HCT116 (cell line): ENCODE measurements at regions not wholly inside any gene's neighbourhood (a gene's known extent, or its start where the extent isn't known, plus 50 kb on each side); places are given as distances from the start of the nearest gene placed in this dataset.

Experiments
- ATAC-seq: fragments of 200-7000 bp; cut with Tn5 transposase; 2 replicates; pipeline ENCODE4 v1.9.1; 2020; ENCODE audit warnings: mild to moderate bottlenecking, moderate library complexity
- BruUV-seq: library from RNA; stranded (reverse); fragments of 400-500 nt; replicated peaks from 2 replicates; lab custom pipeline; 2021; lab: Mats Ljungman, UMichigan
- CTCF ChIA-PET: fragments of 300-600 bp; sonication (Branson Sonifier 250); formaldehyde crosslinking; loops from one replicate; lab custom pipeline; 2021; ENCODE audit warnings: antibody characterized with exemption; lab: Charles Lee
- POLR2A ChIA-PET: fragments of 300-600, 350-600 bp; sonication (Branson Sonifier 250); formaldehyde crosslinking; loops from one replicate; lab custom pipeline; 2021; ENCODE audit warnings: antibody characterized with exemption; lab: Charles Lee
- RAD21 ChIA-PET, 2 experiments: fragments of 300-600 bp; sonication (Branson Sonifier 250); formaldehyde crosslinking; loops; one replicate each; lab custom pipeline; 2023; ENCODE audit warnings: low total read pairs in 2 of 2; ENCODE audit not compliant: uncharacterized antibody in 2 of 2, unreplicated experiment in 2 of 2, low non-redundant PET in 1 of 2; lab: Charles Lee
- DNase-seq: peaks from one replicate; pipeline ENCODE4 v3.0.0-alpha.2; 2010; ENCODE audit warnings: low read depth, low spot score
- H2AFZ ChIP-seq: fragments of 200-600 bp; shearing (Covaris generic), sonication (generic); 2 replicates; pipeline ENCODE4 v1.6.1; 2017; ENCODE audit warnings: low read depth, mixed run types, mixed read lengths, antibody characterized with exemption, low read length; ENCODE audit not compliant: poor library complexity, severe bottlenecking
- H3K27ac ChIP-seq: 2 replicates; pipeline ENCODE4 v1.5.1; 2012; ENCODE audit warnings: low read depth, low read length
- H3K27me3 ChIP-seq: fragments of 200-600 bp; sonication (generic); 2 replicates; pipeline ENCODE4 v1.6.1; 2016; ENCODE audit warnings: mixed run types, low read length, mixed read lengths; ENCODE audit not compliant: insufficient read depth
- H3K36me3 ChIP-seq, 2 experiments: fragments of 200-500 bp in 1 of 2; fragments of 200-600 bp in 1 of 2; sonication (Bioruptor generic) in 1 of 2; sonication (generic) in 1 of 2; 2 replicates each; pipeline versions ENCODE4 v1.5.1 to v1.6.1; 2014 to 2016; ENCODE audit warnings: low read length in 2 of 2, inconsistent platforms in 1 of 2, mixed read lengths in 1 of 2, mixed run types in 1 of 2; ENCODE audit not compliant: insufficient read depth in 2 of 2, control insufficient read depth in 1 of 2
- H3K4me1 ChIP-seq, 2 experiments: fragments of 200-600 bp in 1 of 2; sonication (generic) in 1 of 2; 2 replicates each; pipeline versions ENCODE4 v1.5.1 to v1.6.1; 2012 to 2017; ENCODE audit warnings: low read length in 2 of 2, inconsistent platforms in 1 of 2, mild to moderate bottlenecking in 1 of 2, mixed read lengths in 1 of 2, mixed run types in 1 of 2, moderate library complexity in 1 of 2; ENCODE audit not compliant: insufficient read depth in 2 of 2, control insufficient read depth in 1 of 2
- H3K4me2 ChIP-seq: fragments of 200-600 bp; sonication (generic); 2 replicates; pipeline ENCODE4 v1.6.1; 2017; ENCODE audit warnings: mixed run types, low read length, mixed read lengths
- H3K4me3 ChIP-seq, 2 experiments: fragments of 200-600 bp in 1 of 2; sonication (generic) in 1 of 2; replicated peaks in 1 of 2; 2 replicates each; pipeline ENCODE4 v1.5.1; 2011 to 2016; ENCODE audit warnings: low read length in 2 of 2, control low read depth in 1 of 2, low read depth in 1 of 2, mild to moderate bottlenecking in 1 of 2, mixed read lengths in 1 of 2, mixed run types in 1 of 2
- H3K79me2 ChIP-seq: fragments of 200-600 bp; sonication (generic); 2 replicates; pipeline ENCODE4 v1.6.1; 2017; ENCODE audit warnings: mild to moderate bottlenecking, mixed run types, low read length, moderate library complexity, mixed read lengths; ENCODE audit not compliant: insufficient read depth
- H3K9ac ChIP-seq: fragments of 200-600 bp; sonication (generic); 2 replicates; pipeline ENCODE4 v1.6.1; 2016; ENCODE audit warnings: low read length, mixed read lengths
- H3K9me2 ChIP-seq: fragments of 200-600 bp; sonication (generic), shearing (Covaris generic); 2 replicates; pipeline ENCODE4 v1.6.1; 2017; ENCODE audit warnings: mixed run types, mild to moderate bottlenecking, moderate library complexity; ENCODE audit not compliant: insufficient read depth
- H3K9me3 ChIP-seq, 2 experiments: fragments of 200-500 bp in 1 of 2; fragments of 200-600 bp in 1 of 2; sonication (Bioruptor generic) in 1 of 2; sonication (generic) in 1 of 2; 2 replicates each; pipeline ENCODE4 v1.6.1; 2014 to 2017; ENCODE audit warnings: low read length in 2 of 2, mixed read lengths in 2 of 2, inconsistent platforms in 1 of 2, low read depth in 1 of 2, mild to moderate bottlenecking in 1 of 2, mixed run types in 1 of 2, moderate library complexity in 1 of 2; ENCODE audit not compliant: control insufficient read depth in 1 of 2, insufficient read depth in 1 of 2
- H4K20me1 ChIP-seq: fragments of 200-600 bp; sonication (generic), shearing (Covaris generic); 2 replicates; pipeline ENCODE4 v1.6.1; 2017; ENCODE audit warnings: mixed run types, mild to moderate bottlenecking, moderate library complexity; ENCODE audit not compliant: insufficient read depth
- ATF3 ChIP-seq: IDR thresholded peaks from 2 replicates; pipeline ENCODE4 v1.6.1; 2012
- CBX3 ChIP-seq: IDR thresholded peaks from 2 replicates; pipeline ENCODE4 v1.6.1; 2012; ENCODE audit warnings: low read depth
- CEBPB ChIP-seq: IDR thresholded peaks from 2 replicates; pipeline ENCODE4 v1.6.1; 2012; ENCODE audit warnings: low read depth
- EGR1 ChIP-seq: IDR thresholded peaks from 2 replicates; pipeline ENCODE4 v1.6.1; 2012; ENCODE audit warnings: low read depth
- FOSL1 ChIP-seq: IDR thresholded peaks from 2 replicates; pipeline ENCODE4 v1.6.1; 2012; ENCODE audit warnings: low read depth
- RAD21 ChIP-seq: IDR thresholded peaks from 2 replicates; pipeline ENCODE4 v1.6.1; 2012; ENCODE audit warnings: low read depth, mild to moderate bottlenecking
- SP1 ChIP-seq: IDR thresholded peaks from 2 replicates; pipeline ENCODE4 v1.6.1; 2012; ENCODE audit warnings: low read depth
- TCF7L2 ChIP-seq: IDR thresholded peaks from 2 replicates; pipeline ENCODE4 v1.7.0; 2011; ENCODE audit warnings: borderline replicate concordance, inconsistent platforms; ENCODE audit not compliant: insufficient read depth, insufficient read length; ENCODE audit errors: extremely low read depth
- ZBTB33 ChIP-seq: IDR thresholded peaks from 2 replicates; pipeline ENCODE4 v1.6.1; 2011; ENCODE audit warnings: mild to moderate bottlenecking, low read length, moderate library complexity; ENCODE audit not compliant: insufficient replicate concordance; ENCODE audit errors: extremely low read depth
- ZFX ChIP-seq: fragments of 450-650 bp; IDR thresholded peaks from 2 replicates; pipeline ENCODE4 v1.6.1; 2017
- intact Hi-C: fragments of 100-400 bp; cut with micrococcal nuclease; formaldehyde crosslinking; loops from 2 replicates; pipeline ENCODE4 v1.10.0; 2022
- TF ChIP-seq, protein P1 (sequence below), 3 experiments: fragments of 200-600 bp in 1 of 3; sonication (generic) in 1 of 3; IDR thresholded peaks in 2 of 3; conservative IDR thresholded peaks in 1 of 3; 2 replicates each; pipeline ENCODE4 v1.5.1; 2012 to 2017; ENCODE audit warnings: low read depth in 2 of 3, low read length in 2 of 3, antibody characterized with exemption in 1 of 3, borderline replicate concordance in 1 of 3, control low read depth in 1 of 3, mild to moderate bottlenecking in 1 of 3, mixed read lengths in 1 of 3, mixed run types in 1 of 3, moderate library complexity in 1 of 3; ENCODE audit not compliant: insufficient read depth in 1 of 3
- TF ChIP-seq, protein P2 (sequence below): IDR thresholded peaks from 2 replicates; pipeline ENCODE4 v1.6.1; 2012
- TF ChIP-seq, protein P3 (sequence below): IDR thresholded peaks from 2 replicates; pipeline ENCODE4 v1.6.1; 2012; ENCODE audit warnings: low read depth

GRCh38 chr9:13026956-13027355, 252.1 kb downstream of the LURAP1L start:
- Histone ChIP-seq H3K9ac (no peak overlapping the region), H4K20me1 (no peaks in the 10 kb centered on the region), H2AFZ (no peak overlapping the region), H3K36me3 (no peaks in the 10 kb centered on the region), H3K4me2 (no peak overlapping the region), H3K9me2 (no peaks in the 10 kb centered on the region), H3K9me3 (no peaks in the 10 kb centered on the region), H3K4me3 (no peak overlapping the region), H3K79me2 (no peaks in the 10 kb centered on the region), H3K4me1 (no peaks in the 10 kb centered on the region), H3K27me3 (peaks cover 13% of the 10 kb centered on the region), H3K27ac (no peak overlapping the region)
- intact Hi-C loops: no loop called here
- RAD21 ChIA-PET: no interaction called here
- POLR2A ChIA-PET: no interaction called here
- no peak for DNase-seq
- no peak for TF ChIP-seq TCF7L2
- TF ChIP-seq FOSL1: no peak
- no peak for TF ChIP-seq CBX3
- no peak for TF ChIP-seq ZFX
- TF ChIP-seq, protein P1, sequence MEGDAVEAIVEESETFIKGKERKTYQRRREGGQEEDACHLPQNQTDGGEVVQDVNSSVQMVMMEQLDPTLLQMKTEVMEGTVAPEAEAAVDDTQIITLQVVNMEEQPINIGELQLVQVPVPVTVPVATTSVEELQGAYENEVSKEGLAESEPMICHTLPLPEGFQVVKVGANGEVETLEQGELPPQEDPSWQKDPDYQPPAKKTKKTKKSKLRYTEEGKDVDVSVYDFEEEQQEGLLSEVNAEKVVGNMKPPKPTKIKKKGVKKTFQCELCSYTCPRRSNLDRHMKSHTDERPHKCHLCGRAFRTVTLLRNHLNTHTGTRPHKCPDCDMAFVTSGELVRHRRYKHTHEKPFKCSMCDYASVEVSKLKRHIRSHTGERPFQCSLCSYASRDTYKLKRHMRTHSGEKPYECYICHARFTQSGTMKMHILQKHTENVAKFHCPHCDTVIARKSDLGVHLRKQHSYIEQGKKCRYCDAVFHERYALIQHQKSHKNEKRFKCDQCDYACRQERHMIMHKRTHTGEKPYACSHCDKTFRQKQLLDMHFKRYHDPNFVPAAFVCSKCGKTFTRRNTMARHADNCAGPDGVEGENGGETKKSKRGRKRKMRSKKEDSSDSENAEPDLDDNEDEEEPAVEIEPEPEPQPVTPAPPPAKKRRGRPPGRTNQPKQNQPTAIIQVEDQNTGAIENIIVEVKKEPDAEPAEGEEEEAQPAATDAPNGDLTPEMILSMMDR (IDR thresholded peaks at IDR 0.05 in 2 of 3, conservative IDR thresholded peaks at IDR 0.05 in 1 of 3; ENCODE audit: borderline replicate concordance in 1 of 3, insufficient read depth in 1 of 3, low read depth in 2 of 3, low read length in 2 of 3): no peak
- TF ChIP-seq ATF3: no peak
- TF ChIP-seq, protein P2, sequence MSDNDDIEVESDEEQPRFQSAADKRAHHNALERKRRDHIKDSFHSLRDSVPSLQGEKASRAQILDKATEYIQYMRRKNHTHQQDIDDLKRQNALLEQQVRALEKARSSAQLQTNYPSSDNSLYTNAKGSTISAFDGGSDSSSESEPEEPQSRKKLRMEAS: no peak
- no TSS peak for BruUV-seq
- CTCF ChIA-PET: no interaction called here
- no peak for ATAC-seq

DNA sequence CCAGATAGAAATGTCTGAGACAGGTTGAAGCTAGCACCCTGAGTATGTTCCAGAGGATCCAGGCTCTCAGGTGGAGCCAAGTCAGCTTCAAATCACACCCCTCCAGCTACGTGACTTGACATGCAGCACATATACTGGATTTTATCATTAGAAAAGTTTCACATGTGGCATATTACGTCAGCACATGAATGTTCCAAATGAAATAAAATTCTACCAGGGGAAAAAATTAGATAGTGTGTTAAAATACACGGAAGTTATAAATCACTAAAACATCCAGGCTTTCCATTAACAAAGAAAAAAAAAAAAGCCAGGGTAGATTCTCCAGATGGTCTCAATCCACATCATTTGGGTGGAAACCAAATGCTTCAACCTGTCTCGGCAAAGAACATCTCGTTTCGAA, 251.6 kb downstream of the MPDZ start:
- Histone ChIP-seq H3K36me3 (no peaks in the 10 kb centered on the region), H3K9me2 (no peaks in the 10 kb centered on the region), H3K4me3 (no peak overlapping the region), H2AFZ (no peak overlapping the region), H4K20me1 (no peaks in the 10 kb centered on the region), H3K4me2 (no peak overlapping the region), H3K27ac (no peak overlapping the region), H3K79me2 (no peaks in the 10 kb centered on the region), H3K27me3 (0 out of 2 replicates have a peak, but pooled peaks cover 8% of the 10 kb centered on the region), H3K9ac (no peak overlapping the region), H3K4me1 (no peaks in the 10 kb centered on the region), H3K9me3 (no peaks in the 10 kb centered on the region)
- BruUV-seq: no TSS peak
- ATAC-seq: no peak
- ChIA-PET RAD21 (no interaction called here), POLR2A (no interaction called here), CTCF (no interaction called here)
- intact Hi-C loops: no loop called here
- DNase-seq: no peak
- no peak for TF ChIP-seq ZFX
- no peak for TF ChIP-seq CBX3
- TF ChIP-seq RAD21: no peak
- no peak for TF ChIP-seq CEBPB
- no peak for TF ChIP-seq ZBTB33
- TF ChIP-seq ATF3: no peak
- no peak for TF ChIP-seq EGR1
- no peak for TF ChIP-seq SP1
- TF ChIP-seq, protein P3, sequence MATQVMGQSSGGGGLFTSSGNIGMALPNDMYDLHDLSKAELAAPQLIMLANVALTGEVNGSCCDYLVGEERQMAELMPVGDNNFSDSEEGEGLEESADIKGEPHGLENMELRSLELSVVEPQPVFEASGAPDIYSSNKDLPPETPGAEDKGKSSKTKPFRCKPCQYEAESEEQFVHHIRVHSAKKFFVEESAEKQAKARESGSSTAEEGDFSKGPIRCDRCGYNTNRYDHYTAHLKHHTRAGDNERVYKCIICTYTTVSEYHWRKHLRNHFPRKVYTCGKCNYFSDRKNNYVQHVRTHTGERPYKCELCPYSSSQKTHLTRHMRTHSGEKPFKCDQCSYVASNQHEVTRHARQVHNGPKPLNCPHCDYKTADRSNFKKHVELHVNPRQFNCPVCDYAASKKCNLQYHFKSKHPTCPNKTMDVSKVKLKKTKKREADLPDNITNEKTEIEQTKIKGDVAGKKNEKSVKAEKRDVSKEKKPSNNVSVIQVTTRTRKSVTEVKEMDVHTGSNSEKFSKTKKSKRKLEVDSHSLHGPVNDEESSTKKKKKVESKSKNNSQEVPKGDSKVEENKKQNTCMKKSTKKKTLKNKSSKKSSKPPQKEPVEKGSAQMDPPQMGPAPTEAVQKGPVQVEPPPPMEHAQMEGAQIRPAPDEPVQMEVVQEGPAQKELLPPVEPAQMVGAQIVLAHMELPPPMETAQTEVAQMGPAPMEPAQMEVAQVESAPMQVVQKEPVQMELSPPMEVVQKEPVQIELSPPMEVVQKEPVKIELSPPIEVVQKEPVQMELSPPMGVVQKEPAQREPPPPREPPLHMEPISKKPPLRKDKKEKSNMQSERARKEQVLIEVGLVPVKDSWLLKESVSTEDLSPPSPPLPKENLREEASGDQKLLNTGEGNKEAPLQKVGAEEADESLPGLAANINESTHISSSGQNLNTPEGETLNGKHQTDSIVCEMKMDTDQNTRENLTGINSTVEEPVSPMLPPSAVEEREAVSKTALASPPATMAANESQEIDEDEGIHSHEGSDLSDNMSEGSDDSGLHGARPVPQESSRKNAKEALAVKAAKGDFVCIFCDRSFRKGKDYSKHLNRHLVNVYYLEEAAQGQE: no peak
